ENCODE measurements at regions not wholly inside any gene's neighbourhood (a gene's known extent, or its start where the extent isn't known, plus 50 kb on each side); places are given as distances from the start of the nearest gene placed in this dataset.

DNA sequence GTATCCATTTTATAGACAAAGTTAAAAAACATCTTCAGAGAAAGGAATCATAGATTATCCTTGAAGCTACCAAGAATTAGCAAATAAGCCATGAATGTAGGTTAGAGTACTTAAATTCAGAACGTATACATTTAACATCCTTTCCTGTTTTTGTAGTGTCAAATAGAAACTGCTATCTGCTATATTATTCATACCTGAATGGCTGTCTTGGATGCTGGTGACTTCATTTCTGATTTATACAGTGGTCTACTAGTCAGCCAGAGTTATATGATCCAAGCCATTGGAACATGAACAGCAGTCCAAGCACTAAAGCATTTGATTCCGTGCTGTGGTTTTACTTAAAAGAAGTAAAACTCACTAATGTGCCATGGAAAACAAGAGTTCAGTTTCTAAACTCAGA is 58.3 kb upstream of the VSIG4 start:
- TF ChIP-seq, protein P1, sequence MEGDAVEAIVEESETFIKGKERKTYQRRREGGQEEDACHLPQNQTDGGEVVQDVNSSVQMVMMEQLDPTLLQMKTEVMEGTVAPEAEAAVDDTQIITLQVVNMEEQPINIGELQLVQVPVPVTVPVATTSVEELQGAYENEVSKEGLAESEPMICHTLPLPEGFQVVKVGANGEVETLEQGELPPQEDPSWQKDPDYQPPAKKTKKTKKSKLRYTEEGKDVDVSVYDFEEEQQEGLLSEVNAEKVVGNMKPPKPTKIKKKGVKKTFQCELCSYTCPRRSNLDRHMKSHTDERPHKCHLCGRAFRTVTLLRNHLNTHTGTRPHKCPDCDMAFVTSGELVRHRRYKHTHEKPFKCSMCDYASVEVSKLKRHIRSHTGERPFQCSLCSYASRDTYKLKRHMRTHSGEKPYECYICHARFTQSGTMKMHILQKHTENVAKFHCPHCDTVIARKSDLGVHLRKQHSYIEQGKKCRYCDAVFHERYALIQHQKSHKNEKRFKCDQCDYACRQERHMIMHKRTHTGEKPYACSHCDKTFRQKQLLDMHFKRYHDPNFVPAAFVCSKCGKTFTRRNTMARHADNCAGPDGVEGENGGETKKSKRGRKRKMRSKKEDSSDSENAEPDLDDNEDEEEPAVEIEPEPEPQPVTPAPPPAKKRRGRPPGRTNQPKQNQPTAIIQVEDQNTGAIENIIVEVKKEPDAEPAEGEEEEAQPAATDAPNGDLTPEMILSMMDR (IDR thresholded peaks at IDR 0.05) = no peak
- TF ChIP-seq POLR2AphosphoS5 (IDR thresholded peaks at IDR 0.05) (no peak), EP300 (IDR thresholded peaks at IDR 0.05) (no peak), POLR2A (IDR thresholded peaks at IDR 0.05) (no peak)

All from gastroesophageal sphincter (tissue), 3 donors.